Vagina (tissue), 2 donors: ENCODE measurements at regions not wholly inside any gene's neighbourhood (a gene's known extent, or its start where the extent isn't known, plus 50 kb on each side); places are given as distances from the start of the nearest gene placed in this dataset.

Experiments used
- POLR2A ChIP-seq, 2 donors: fragments of 450-650 bp; IDR thresholded peaks; one replicate each; pipeline ENCODE4 v1.6.1; 2017; ENCODE audit warnings: antibody characterized with exemption in 2 of 2, mild to moderate bottlenecking in 2 of 2, moderate library complexity in 2 of 2
- POLR2AphosphoS5 ChIP-seq, 2 donors: sonication (generic); formaldehyde crosslinking; IDR thresholded peaks; one replicate each; pipeline ENCODE4 v1.9.0; 2017; ENCODE audit warnings: antibody characterized with exemption in 2 of 2, mild to moderate bottlenecking in 2 of 2, low read depth in 1 of 2; ENCODE audit not compliant: insufficient read depth in 1 of 2
- TF ChIP-seq, protein P1 (sequence below), 3 experiments: fragments of 450-650 bp in 2 of 3; fragments of 200-600 bp in 1 of 3; sonication (generic) in 1 of 3; IDR thresholded peaks; one replicate each; pipeline ENCODE4 v1.5.1; 2017 to 2019; ENCODE audit warnings: antibody characterized with exemption in 3 of 3, mild to moderate bottlenecking in 2 of 3, moderate library complexity in 2 of 3

DNA sequence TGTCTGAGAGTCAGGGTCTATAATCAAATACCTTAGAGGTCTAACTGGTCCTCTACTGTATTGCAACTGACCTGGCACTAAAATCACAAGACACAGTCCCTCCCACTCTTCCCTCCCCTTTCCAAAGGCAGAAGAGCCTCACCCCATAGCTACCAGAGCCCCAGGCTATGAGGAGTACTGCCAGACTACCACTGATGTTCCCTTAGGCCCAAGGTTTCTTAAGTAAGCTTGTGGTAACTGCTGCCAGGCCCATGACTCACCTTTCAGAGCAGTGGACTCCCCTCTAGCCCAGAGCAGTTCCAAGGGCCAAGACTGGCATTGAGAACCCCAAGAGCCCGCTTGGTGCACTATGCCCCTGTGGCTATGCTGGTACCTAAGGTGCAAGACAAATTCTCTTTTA lies 1193.4 kb downstream of the DSC3 start:
- TF ChIP-seq POLR2A (IDR thresholded peaks at IDR 0.05) (no peak), POLR2AphosphoS5 (IDR thresholded peaks at IDR 0.05; ENCODE audit: insufficient read depth in 1 of 2, low read depth in 1 of 2) (no peak)
- TF ChIP-seq, protein P1, sequence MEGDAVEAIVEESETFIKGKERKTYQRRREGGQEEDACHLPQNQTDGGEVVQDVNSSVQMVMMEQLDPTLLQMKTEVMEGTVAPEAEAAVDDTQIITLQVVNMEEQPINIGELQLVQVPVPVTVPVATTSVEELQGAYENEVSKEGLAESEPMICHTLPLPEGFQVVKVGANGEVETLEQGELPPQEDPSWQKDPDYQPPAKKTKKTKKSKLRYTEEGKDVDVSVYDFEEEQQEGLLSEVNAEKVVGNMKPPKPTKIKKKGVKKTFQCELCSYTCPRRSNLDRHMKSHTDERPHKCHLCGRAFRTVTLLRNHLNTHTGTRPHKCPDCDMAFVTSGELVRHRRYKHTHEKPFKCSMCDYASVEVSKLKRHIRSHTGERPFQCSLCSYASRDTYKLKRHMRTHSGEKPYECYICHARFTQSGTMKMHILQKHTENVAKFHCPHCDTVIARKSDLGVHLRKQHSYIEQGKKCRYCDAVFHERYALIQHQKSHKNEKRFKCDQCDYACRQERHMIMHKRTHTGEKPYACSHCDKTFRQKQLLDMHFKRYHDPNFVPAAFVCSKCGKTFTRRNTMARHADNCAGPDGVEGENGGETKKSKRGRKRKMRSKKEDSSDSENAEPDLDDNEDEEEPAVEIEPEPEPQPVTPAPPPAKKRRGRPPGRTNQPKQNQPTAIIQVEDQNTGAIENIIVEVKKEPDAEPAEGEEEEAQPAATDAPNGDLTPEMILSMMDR (IDR thresholded peaks at IDR 0.05), result no peak
